ENCODE measurements at regions not wholly inside any gene's neighbourhood (a gene's known extent, or its start where the extent isn't known, plus 50 kb on each side); places are given as distances from the start of the nearest gene placed in this dataset.

DNA sequence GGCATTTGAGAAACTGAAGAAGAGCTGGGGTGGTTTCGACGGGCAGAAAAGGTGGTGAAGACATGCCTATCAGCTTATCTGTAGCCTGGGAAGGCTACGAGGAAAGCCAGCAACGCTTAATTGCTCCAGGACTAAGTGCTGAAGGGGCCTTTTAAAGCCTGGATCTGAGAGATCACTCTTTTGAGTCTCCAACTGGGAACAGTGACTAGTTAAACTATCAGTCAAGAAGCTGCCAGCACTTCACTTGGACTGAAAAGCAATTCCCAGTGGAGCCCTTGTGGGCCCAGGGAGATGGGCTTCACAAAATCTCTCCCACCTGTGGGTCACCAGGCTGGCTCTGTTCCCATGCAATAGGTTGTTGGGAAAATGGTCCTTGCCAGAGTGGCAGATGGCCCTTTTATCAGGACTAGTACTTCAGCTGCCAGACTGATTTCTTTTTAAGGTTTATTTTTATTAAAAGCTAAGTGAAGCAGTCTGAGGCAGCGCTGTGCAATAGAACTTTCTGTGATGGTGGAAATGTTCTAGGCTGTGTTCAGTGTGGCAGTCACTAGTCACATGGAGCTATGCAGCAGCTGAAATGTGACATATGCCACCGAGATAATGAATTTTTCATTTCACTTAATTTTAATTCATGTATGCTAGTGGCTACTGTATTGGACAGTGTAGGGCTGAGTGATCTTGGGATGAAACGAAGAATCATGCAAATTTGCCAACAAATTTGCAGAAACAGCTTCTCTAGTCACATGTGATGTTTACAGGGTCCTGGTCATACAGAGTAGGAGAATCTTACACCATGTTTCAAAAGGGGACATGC is 276.8 kb downstream of the PCNX1 start:
- Histone ChIP-seq H3K27ac (ENCODE audit: low read depth, low read length) (no peak overlapping the region), H3K9me3 (ENCODE audit: low read length) (no peaks in the 10 kb centered on the region), H3K27me3 (ENCODE audit: control insufficient read depth in 1 of 2, insufficient read depth in 2 of 2, low read length in 2 of 2) (no peaks in the 10 kb centered on the region), H3K4me1 (ENCODE audit: insufficient read depth, low read length) (no peaks in the 10 kb centered on the region), H3K9ac (ENCODE audit: low read length) (no peak overlapping the region), H3K4me3 (ENCODE audit: low read depth in 1 of 2, low read length in 2 of 2) (no peak overlapping the region), H3K36me3 (ENCODE audit: insufficient read depth, low read length) (no peaks in the 10 kb centered on the region)

DNA sequence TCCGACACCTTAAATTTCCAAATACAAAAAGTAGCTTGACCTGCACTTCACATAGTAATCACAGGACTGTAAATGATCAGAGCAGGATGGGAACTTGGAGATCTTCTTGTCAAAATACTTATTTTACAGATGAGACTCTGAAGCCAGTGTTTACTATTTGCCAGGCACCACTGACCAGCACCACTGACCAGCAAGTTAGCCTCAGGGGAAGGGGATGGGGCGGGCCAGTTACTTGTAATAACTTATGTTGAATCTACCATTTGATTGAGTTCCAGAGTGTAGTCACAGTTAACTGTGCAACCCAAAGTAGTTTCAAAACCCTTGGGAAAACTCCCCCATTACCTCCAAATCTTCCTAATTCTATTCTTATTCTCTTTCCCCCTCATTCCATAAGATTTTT is 278.4 kb downstream of the PCNX1 start:
- Histone ChIP-seq H3K27me3 (ENCODE audit: control insufficient read depth in 1 of 2, insufficient read depth in 2 of 2, low read length in 2 of 2) (no peaks in the 10 kb centered on the region), H3K4me1 (ENCODE audit: insufficient read depth, low read length) (no peaks in the 10 kb centered on the region), H3K36me3 (ENCODE audit: insufficient read depth, low read length) (no peaks in the 10 kb centered on the region), H3K27ac (ENCODE audit: low read depth, low read length) (no peak overlapping the region), H3K9me3 (ENCODE audit: low read length) (no peaks in the 10 kb centered on the region), H3K9ac (ENCODE audit: low read length) (no peak overlapping the region), H3K4me3 (ENCODE audit: low read depth in 1 of 2, low read length in 2 of 2) (no peak overlapping the region)

GRCh38 chr14:71187633-71188356 is 280.5 kb downstream of the PCNX1 start:
- H3K27ac ChIP-seq (ENCODE audit: low read depth, low read length) = no peak overlapping the region
- H3K9me3 ChIP-seq (ENCODE audit: low read length) = no peaks in the 10 kb centered on the region
- H3K27me3 ChIP-seq (ENCODE audit: control insufficient read depth in 1 of 2, insufficient read depth in 2 of 2, low read length in 2 of 2) = no peaks in the 10 kb centered on the region

GRCh38 chr14:71190770-71191374 is 283.6 kb downstream of the PCNX1 start:
- Histone ChIP-seq H3K4me3 (ENCODE audit: low read depth in 1 of 2, low read length in 2 of 2) (no peak overlapping the region), H3K27me3 (ENCODE audit: control insufficient read depth in 1 of 2, insufficient read depth in 2 of 2, low read length in 2 of 2) (no peaks in the 10 kb centered on the region), H3K36me3 (ENCODE audit: insufficient read depth, low read length) (no peaks in the 10 kb centered on the region), H3K9ac (ENCODE audit: low read length) (no peak overlapping the region), H3K9me3 (ENCODE audit: low read length) (no peaks in the 10 kb centered on the region), H3K4me1 (ENCODE audit: insufficient read depth, low read length) (no peaks in the 10 kb centered on the region), H3K27ac (ENCODE audit: low read depth, low read length) (no peak overlapping the region)

More at GRCh38 chr14:71187633-71188356, 280.5 kb downstream of the PCNX1 start:
- Histone ChIP-seq H3K9ac (ENCODE audit: low read length) (no peak overlapping the region), H3K36me3 (ENCODE audit: insufficient read depth, low read length) (no peaks in the 10 kb centered on the region), H3K4me1 (ENCODE audit: insufficient read depth, low read length) (no peaks in the 10 kb centered on the region), H3K4me3 (ENCODE audit: low read depth in 1 of 2, low read length in 2 of 2) (no peak overlapping the region)

DNA sequence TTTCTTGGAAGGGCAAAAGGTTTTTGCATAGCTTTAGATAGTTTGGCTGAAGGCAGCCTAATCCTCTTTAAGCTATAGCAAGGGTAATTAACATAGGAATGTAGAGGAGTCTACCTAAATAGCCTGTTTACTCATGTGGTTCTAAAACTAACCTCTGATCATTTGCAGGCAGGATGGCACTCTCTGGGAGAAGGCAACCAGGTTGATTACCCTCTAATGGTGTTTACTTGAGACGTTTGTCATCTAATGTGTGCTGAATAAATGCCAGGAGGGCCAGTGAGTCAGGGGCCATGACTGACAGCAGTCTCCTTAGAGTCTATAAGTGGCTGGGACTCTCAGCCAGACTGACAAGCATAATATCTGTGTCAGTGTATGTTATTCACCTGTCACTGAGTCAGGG is 286.4 kb downstream of the PCNX1 start:
- Histone ChIP-seq H3K36me3 (ENCODE audit: insufficient read depth, low read length) (no peaks in the 10 kb centered on the region), H3K27ac (ENCODE audit: low read depth, low read length) (no peak overlapping the region), H3K4me3 (ENCODE audit: low read depth in 1 of 2, low read length in 2 of 2) (no peak overlapping the region), H3K9me3 (ENCODE audit: low read length) (no peaks in the 10 kb centered on the region), H3K9ac (ENCODE audit: low read length) (no peak overlapping the region), H3K4me1 (ENCODE audit: insufficient read depth, low read length) (no peaks in the 10 kb centered on the region), H3K27me3 (ENCODE audit: control insufficient read depth in 1 of 2, insufficient read depth in 2 of 2, low read length in 2 of 2) (no peaks in the 10 kb centered on the region)

DNA sequence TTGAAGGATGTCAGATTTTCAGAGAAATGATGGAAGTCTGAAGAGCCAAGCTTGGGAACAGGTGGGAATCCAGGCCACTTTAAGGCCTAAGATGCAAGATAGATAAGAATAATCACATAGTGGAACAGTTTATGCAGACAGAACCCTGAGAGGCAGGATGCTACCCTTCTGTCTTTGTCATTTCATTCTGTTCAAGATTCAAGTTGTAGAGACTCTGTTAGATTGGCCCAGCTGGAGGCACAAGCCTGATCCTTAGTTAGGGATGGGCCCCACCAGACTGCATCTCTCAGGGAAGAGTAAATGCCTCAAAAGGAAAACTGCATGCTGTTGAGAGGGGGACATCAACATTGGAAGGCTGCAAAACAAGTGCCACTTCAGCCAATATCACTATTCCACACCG is 287.0 kb downstream of the PCNX1 start:
- Histone ChIP-seq H3K27ac (ENCODE audit: low read depth, low read length) (no peak overlapping the region), H3K9ac (ENCODE audit: low read length) (no peak overlapping the region), H3K9me3 (ENCODE audit: low read length) (no peaks in the 10 kb centered on the region), H3K4me1 (ENCODE audit: insufficient read depth, low read length) (no peaks in the 10 kb centered on the region), H3K36me3 (ENCODE audit: insufficient read depth, low read length) (no peaks in the 10 kb centered on the region), H3K27me3 (ENCODE audit: control insufficient read depth in 1 of 2, insufficient read depth in 2 of 2, low read length in 2 of 2) (no peaks in the 10 kb centered on the region), H3K4me3 (ENCODE audit: low read depth in 1 of 2, low read length in 2 of 2) (no peak overlapping the region)

GRCh38 chr14:71196921-71197320 is 289.7 kb downstream of the PCNX1 start:
- H3K36me3 ChIP-seq (ENCODE audit: insufficient read depth, low read length) = no peaks in the 10 kb centered on the region
- no peaks in the 10 kb centered on the region for H3K4me1 ChIP-seq (ENCODE audit: insufficient read depth, low read length)
- no peak overlapping the region for H3K9ac ChIP-seq (ENCODE audit: low read length)

DNA sequence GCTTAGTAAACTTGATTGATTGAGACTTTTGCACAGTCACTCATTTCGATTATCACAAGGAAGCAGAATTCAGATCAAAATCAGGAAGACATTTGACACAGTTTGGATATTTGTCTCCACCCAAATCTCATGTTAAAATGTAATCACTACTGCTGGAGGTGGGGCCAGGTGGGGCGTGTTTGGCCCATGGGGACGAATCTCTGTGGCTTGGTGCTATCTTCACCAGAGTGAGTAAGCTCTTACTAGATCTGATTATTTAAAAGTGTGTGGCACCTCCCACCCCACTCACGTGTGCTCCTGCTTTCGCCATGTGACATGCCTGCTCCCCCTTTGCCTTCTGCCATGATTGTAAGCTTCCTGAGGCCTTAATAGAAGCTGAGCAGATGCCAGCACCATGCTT is 291.4 kb downstream of the PCNX1 start:
- Histone ChIP-seq H3K4me1 (ENCODE audit: insufficient read depth, low read length) (no peaks in the 10 kb centered on the region), H3K36me3 (ENCODE audit: insufficient read depth, low read length) (no peaks in the 10 kb centered on the region), H3K27me3 (ENCODE audit: control insufficient read depth in 1 of 2, insufficient read depth in 2 of 2, low read length in 2 of 2) (no peaks in the 10 kb centered on the region), H3K4me3 (ENCODE audit: low read depth in 1 of 2, low read length in 2 of 2) (no peak overlapping the region), H3K27ac (ENCODE audit: low read depth, low read length) (no peak overlapping the region), H3K9ac (ENCODE audit: low read length) (no peak overlapping the region), H3K9me3 (ENCODE audit: low read length) (no peaks in the 10 kb centered on the region)

More at GRCh38 chr14:71196921-71197320, 289.7 kb downstream of the PCNX1 start:
- Histone ChIP-seq H3K27ac (ENCODE audit: low read depth, low read length) (no peak overlapping the region), H3K9me3 (ENCODE audit: low read length) (no peaks in the 10 kb centered on the region), H3K27me3 (ENCODE audit: control insufficient read depth in 1 of 2, insufficient read depth in 2 of 2, low read length in 2 of 2) (no peaks in the 10 kb centered on the region), H3K4me3 (ENCODE audit: low read depth in 1 of 2, low read length in 2 of 2) (no peak overlapping the region)

DNA sequence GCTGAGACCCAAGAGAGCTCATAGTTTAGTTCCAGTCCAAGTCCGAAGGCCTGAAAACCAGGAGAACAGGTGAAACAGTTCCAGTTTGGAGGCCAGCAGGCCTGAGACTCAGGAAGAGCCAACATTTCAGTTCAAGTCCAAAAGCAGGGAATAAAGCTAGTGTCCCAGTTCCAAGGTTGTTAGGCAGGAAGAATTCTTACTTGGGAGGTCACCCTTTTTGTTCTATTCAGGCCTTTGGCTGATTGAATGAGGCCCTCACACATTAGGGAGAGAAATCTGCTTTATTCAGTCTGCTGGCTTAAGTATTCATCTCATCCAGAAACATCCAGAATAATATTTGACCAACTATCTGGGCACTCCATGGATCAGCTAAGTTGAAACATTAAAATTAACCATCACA is 294.6 kb downstream of the PCNX1 start:
- no peak overlapping the region for H3K4me3 ChIP-seq (ENCODE audit: low read depth in 1 of 2, low read length in 2 of 2)
- H3K27ac ChIP-seq (ENCODE audit: low read depth, low read length) = no peak overlapping the region
- H3K36me3 ChIP-seq (ENCODE audit: insufficient read depth, low read length) = no peaks in the 10 kb centered on the region
- no peaks in the 10 kb centered on the region for H3K27me3 ChIP-seq (ENCODE audit: control insufficient read depth in 1 of 2, insufficient read depth in 2 of 2, low read length in 2 of 2)
- H3K9ac ChIP-seq (ENCODE audit: low read length) = no peak overlapping the region
- peaks cover under 1% of the 10 kb centered on the region for H3K4me1 ChIP-seq (ENCODE audit: insufficient read depth, low read length)
- H3K9me3 ChIP-seq (ENCODE audit: low read length) = no peaks in the 10 kb centered on the region

DNA sequence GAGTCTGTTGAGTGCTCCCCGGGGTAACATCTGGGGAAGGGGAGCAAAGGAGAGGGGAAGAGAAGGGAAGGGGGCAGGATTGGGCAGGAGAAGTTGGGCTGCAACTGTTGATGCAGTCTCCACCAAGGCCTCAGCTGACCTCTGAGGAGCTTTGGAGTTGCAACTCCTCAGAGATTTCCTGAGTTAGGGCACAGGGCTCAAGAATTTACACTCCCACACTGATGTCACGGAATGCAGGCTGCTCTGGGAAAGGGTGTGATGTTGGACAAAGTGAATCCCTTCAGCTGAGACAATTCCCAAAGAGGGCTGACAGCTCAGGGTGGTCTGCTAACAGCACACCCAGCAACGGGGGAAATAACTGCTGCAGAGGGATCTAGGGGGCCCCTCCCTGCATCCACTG is 295.6 kb downstream of the PCNX1 start:
- Histone ChIP-seq H3K36me3 (ENCODE audit: insufficient read depth, low read length) (no peaks in the 10 kb centered on the region), H3K4me1 (ENCODE audit: insufficient read depth, low read length) (peaks cover 4% of the 10 kb centered on the region), H3K9me3 (ENCODE audit: low read length) (no peaks in the 10 kb centered on the region), H3K27me3 (ENCODE audit: control insufficient read depth in 1 of 2, insufficient read depth in 2 of 2, low read length in 2 of 2) (no peaks in the 10 kb centered on the region), H3K27ac (ENCODE audit: low read depth, low read length) (no peak overlapping the region), H3K9ac (ENCODE audit: low read length) (no peak overlapping the region), H3K4me3 (ENCODE audit: low read depth in 1 of 2, low read length in 2 of 2) (no peak overlapping the region)

GRCh38 chr14:71203306-71203705 is 296.0 kb downstream of the PCNX1 start:
- Histone ChIP-seq H3K4me3 (ENCODE audit: low read depth in 1 of 2, low read length in 2 of 2) (no peak overlapping the region), H3K27me3 (ENCODE audit: control insufficient read depth in 1 of 2, insufficient read depth in 2 of 2, low read length in 2 of 2) (no peaks in the 10 kb centered on the region), H3K9ac (ENCODE audit: low read length) (no peak overlapping the region), H3K36me3 (ENCODE audit: insufficient read depth, low read length) (no peaks in the 10 kb centered on the region), H3K9me3 (ENCODE audit: low read length) (no peaks in the 10 kb centered on the region), H3K27ac (ENCODE audit: low read depth, low read length) (no peak overlapping the region), H3K4me1 (ENCODE audit: insufficient read depth, low read length) (peaks cover 4% of the 10 kb centered on the region)

All from muscle layer of colon (tissue), 2 donors.